ENCODE measurements at regions not wholly inside any gene's neighbourhood (a gene's known extent, or its start where the extent isn't known, plus 50 kb on each side); places are given as distances from the start of the nearest gene placed in this dataset.

GRCh38 chr2:5781679-5782078, 89.5 kb downstream of the SOX11 start:
- TF ChIP-seq, protein P1, sequence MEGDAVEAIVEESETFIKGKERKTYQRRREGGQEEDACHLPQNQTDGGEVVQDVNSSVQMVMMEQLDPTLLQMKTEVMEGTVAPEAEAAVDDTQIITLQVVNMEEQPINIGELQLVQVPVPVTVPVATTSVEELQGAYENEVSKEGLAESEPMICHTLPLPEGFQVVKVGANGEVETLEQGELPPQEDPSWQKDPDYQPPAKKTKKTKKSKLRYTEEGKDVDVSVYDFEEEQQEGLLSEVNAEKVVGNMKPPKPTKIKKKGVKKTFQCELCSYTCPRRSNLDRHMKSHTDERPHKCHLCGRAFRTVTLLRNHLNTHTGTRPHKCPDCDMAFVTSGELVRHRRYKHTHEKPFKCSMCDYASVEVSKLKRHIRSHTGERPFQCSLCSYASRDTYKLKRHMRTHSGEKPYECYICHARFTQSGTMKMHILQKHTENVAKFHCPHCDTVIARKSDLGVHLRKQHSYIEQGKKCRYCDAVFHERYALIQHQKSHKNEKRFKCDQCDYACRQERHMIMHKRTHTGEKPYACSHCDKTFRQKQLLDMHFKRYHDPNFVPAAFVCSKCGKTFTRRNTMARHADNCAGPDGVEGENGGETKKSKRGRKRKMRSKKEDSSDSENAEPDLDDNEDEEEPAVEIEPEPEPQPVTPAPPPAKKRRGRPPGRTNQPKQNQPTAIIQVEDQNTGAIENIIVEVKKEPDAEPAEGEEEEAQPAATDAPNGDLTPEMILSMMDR (IDR thresholded peaks at IDR 0.05; ENCODE audit: low read depth, low read length), result no peak
- TF ChIP-seq POLR2A (IDR thresholded peaks at IDR 0.05; ENCODE audit: extremely low read depth, insufficient read length) (no peak), MYC (IDR thresholded peaks at IDR 0.05; ENCODE audit: low read depth, low read length) (no peak)
